GM19351 (cell line): ENCODE measurements at regions not wholly inside any gene's neighbourhood (a gene's known extent, or its start where the extent isn't known, plus 50 kb on each side); places are given as distances from the start of the nearest gene placed in this dataset.

Experiments
- ATAC-seq: cut with Tn5 transposase; IDR thresholded peaks from one replicate; pipeline ENCODE4 v1.9.1; 2021; ENCODE audit warnings: mild to moderate bottlenecking, moderate library complexity; ENCODE audit not compliant: unreplicated experiment

DNA sequence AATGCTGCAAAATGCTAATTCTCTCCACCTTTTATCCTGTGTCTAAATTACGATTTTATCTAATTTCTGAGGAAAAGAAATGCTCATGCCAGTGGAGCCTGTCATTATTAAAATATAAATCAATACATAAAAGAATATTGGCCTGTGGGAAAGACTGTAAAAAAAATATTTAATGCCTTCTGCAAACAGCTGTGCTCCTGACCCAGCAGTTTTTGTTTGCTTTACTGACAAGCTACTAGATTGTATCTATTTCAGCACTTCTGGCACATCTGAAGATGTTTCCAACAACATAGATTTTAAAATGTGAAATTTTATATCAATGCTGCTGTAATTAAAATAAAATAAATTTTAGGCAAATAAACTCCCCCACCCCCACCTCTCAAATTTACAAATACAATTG, 493.6 kb upstream of the AGTR1 start:
- ATAC-seq = no peak

DNA sequence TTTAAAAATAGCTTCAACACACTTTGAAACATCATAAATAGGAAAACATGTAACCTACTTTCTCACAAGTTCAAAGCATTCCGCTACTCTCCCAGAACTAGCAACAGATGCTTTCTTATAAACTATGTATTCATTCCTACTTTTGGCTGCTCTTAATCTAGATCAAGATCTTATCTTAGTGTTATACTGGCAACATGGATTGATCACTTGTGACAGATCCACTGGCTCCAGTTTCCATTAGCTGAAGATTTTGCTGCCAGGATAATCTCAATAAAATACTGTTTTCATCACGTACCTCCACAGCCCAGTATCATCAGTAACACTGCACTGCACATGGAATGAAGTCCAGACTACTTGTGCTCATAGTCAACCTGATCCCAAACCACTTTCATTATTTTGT, 491.7 kb upstream of the AGTR1 start:
- no peak for ATAC-seq

DNA sequence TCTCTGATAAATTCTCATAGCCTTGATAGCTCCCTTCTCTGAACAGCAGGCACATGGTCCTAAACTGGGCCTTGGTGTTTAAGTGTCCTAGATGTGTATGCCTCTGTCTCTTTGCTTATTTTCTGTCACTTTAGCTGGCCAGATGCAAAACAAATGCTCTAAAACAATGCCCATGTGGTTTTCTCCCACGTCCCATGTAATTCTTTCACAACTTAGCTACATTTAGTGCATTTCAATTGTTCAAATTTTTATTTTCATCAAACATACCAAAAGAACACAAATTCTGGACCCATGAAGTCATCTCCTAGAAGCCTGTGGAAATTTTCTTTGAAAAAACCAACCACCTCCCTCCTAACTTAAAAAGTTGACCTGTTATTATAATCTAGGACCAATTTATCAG, 491.3 kb upstream of the AGTR1 start:
- ATAC-seq = no peak

- ATAC-seq = no peak
These were observed 488.7 kb upstream of the AGTR1 start for GRCh38 chr3:148208975-148209374.

- peak; percentile 63 for ATAC-seq
These were observed 486.0 kb upstream of the AGTR1 start for GRCh38 chr3:148211725-148212124.

GRCh38 chr3:148214705-148215104, 483.0 kb upstream of the AGTR1 start:
- no peak for ATAC-seq

- no peak for ATAC-seq
These were observed 480.4 kb upstream of the AGTR1 start for GRCh38 chr3:148217317-148217716.

DNA sequence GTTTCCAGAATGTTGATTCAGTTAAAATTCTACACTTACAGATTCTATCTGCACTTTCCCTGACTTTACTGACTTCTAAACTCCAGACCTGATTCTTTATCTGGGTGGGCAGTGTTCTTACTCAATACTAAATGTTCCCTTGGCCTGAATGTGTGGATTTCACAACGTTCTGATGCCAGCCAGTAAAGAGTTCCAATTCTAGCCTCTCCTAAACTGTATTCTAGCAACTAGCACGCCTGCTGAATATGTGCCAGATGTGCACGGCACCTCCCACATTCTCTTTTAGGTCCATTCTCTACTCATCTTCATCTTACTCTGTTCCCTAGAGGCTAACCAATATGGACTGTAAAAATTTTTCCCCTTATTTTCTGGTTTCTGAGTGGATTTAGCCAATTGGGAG, 479.5 kb upstream of the AGTR1 start:
- no peak for ATAC-seq

DNA sequence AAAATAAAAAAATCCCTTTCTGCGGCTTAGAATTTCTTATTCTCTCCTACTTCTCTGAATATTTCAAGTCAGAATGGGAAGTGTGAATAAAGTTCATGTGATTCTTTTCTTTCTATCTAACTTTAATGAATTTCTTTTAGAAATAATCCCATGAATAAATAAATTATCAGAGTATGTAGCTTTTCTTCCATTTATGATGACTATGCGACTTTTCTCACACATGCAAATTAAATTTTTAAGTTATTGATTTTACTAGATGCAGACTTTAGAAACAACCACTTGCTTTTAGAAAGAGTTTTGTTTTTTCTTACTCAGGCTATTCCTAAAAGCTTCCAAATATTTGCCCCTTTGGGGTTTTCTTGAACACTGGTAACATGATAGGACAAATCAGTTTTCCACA, 477.7 kb upstream of the AGTR1 start:
- no peak for ATAC-seq

GRCh38 chr3:148221303-148221702, 476.4 kb upstream of the AGTR1 start:
- ATAC-seq = peak; percentile 55

DNA sequence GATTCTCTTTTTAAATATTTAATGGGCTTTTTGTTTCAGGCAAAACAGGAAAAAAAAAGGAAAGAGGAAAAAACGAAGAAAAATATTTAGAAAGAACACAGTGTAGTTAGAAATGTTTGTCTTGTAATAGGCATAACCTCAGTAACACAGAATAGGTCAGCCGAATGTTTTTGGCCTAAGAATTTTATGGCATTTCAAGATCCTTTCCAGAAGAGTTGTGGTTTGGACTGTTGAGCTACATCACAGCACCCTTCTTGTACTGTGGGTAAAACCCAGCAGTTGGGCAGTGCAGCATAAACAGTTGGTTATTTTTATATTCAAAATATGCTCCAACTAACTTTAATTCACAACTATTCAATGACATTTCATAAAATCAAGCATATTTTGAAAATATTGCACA, 474.4 kb upstream of the AGTR1 start:
- ATAC-seq = no peak

GRCh38 chr3:148226246-148226645, 471.5 kb upstream of the AGTR1 start:
- no peak for ATAC-seq

- ATAC-seq = no peak
These were observed 470.2 kb upstream of the AGTR1 start for GRCh38 chr3:148227534-148227933.

- ATAC-seq = peak; percentile 58
These were observed 468.6 kb upstream of the AGTR1 start for GRCh38 chr3:148229107-148229506.

DNA sequence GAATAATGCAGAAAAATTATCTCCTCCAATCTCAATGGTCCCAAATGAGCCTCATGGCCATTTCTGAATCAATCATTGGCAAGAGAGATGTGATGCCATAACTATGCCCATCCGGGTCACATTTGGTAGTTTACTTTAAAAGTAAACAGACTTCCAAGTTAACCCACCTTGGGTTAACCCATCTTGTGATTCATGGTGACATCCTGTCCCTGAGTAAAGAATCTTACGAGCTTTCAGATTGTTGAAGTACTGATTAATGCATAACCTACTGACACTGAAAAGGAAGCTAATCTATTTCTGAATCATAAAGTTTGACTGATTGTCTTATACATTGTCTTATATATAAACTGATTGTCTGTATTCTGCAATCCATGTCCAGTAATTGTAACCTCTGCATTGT, 467.2 kb upstream of the AGTR1 start:
- no peak for ATAC-seq

- ATAC-seq = no peak
These were observed 465.3 kb upstream of the AGTR1 start for GRCh38 chr3:148232389-148232788.

- no peak for ATAC-seq
These were observed 464.3 kb upstream of the AGTR1 start for GRCh38 chr3:148233403-148233802.

- ATAC-seq = no peak
These were observed 463.2 kb upstream of the AGTR1 start for GRCh38 chr3:148234536-148234935.

DNA sequence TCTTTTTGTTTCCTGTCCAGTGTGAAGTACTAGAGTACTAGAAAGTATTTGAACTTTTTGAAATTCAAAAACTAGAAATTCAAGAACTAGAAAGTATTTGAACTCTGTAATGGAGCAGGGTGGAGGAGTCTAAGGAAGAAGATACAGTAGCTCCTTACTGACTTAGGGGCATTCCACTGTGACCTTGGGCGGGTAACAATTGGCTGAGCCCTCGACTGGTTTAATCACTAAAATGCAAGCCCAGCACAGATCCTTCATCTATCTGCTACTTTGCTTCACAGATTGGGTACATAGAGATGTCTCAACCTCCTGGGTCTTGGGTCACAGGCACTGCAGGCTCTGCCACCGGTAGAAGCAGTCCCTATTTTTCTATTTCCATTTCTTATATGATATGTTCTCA, 462.1 kb upstream of the AGTR1 start:
- no peak for ATAC-seq

GRCh38 chr3:148238421-148238821, 459.3 kb upstream of the AGTR1 start:
- ATAC-seq = no peak

- ATAC-seq = no peak
These were observed 457.4 kb upstream of the AGTR1 start for GRCh38 chr3:148240351-148240750.

GRCh38 chr3:148243609-148244008, 454.1 kb upstream of the AGTR1 start:
- no peak for ATAC-seq

DNA sequence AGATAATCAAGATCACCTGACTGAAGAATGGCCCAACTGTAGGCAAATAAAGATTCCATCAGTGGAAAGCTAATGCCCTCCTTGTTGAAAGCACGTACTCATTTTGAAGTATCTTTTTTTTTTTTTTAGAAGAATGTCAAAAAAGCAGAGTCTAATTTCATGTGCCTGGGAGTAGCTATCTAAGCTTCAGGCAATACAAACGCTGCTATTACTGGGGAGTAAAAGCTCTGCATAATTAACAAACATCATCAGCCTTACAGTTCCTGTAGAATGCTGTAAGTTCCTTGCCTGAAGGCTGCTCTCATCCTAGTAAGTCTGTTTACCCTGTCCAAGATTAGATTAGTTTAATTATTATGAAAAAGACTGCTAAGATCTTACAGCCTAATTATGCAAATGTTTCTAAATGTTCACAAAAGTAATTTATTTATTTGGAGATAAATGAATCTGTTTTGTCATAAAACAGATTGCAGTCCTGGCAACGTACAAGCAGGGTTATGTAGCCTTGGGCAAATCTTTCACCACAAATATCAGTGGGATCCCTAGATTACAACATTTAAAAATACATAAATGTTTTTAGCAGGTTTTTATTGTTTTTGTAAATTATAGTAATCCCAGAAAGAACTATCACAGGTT, 451.3 kb upstream of the AGTR1 start:
- no peak for ATAC-seq
